Glutamatergic neuron (in vitro differentiated cells): ENCODE measurements at regions not wholly inside any gene's neighbourhood (a gene's known extent, or its start where the extent isn't known, plus 50 kb on each side); places are given as distances from the start of the nearest gene placed in this dataset.

Source experiments
- DNase-seq: peaks from one replicate; pipeline ENCODE4 v3.0.0; 2022
- H3K27ac Mint-ChIP-seq: one replicate; pipeline ENCODE4 v1.8.0; 2020; ENCODE audit warnings: mild to moderate bottlenecking, mixed read lengths, inconsistent platforms; ENCODE audit not compliant: unreplicated experiment
- H3K27me3 Mint-ChIP-seq: one replicate; pipeline ENCODE4 v1.8.0; 2020; ENCODE audit warnings: mild to moderate bottlenecking, moderate library complexity, mixed read lengths, inconsistent platforms; ENCODE audit not compliant: unreplicated experiment
- H3K36me3 Mint-ChIP-seq: one replicate; pipeline ENCODE4 v1.8.0; 2020; ENCODE audit warnings: mild to moderate bottlenecking, mixed read lengths, inconsistent platforms; ENCODE audit not compliant: unreplicated experiment
- H3K4me1 Mint-ChIP-seq: one replicate; pipeline ENCODE4 v1.8.0; 2020; ENCODE audit warnings: mild to moderate bottlenecking, low read depth, mixed read lengths, inconsistent platforms; ENCODE audit not compliant: unreplicated experiment
- H3K4me3 Mint-ChIP-seq: one replicate; pipeline ENCODE4 v1.8.0; 2020; ENCODE audit warnings: mild to moderate bottlenecking, mixed read lengths, inconsistent platforms; ENCODE audit not compliant: unreplicated experiment
- H3K9me3 Mint-ChIP-seq: one replicate; pipeline ENCODE4 v1.8.0; 2020; ENCODE audit warnings: mild to moderate bottlenecking, moderate library complexity, mixed read lengths, inconsistent platforms; ENCODE audit not compliant: unreplicated experiment
- TF ChIP-seq, protein P1 (sequence below): fragments of 200-600 bp; sonication (generic); IDR thresholded peaks from one replicate; pipeline ENCODE4 v1.5.0; 2021; ENCODE audit not compliant: partially characterized antibody, unreplicated experiment

DNA sequence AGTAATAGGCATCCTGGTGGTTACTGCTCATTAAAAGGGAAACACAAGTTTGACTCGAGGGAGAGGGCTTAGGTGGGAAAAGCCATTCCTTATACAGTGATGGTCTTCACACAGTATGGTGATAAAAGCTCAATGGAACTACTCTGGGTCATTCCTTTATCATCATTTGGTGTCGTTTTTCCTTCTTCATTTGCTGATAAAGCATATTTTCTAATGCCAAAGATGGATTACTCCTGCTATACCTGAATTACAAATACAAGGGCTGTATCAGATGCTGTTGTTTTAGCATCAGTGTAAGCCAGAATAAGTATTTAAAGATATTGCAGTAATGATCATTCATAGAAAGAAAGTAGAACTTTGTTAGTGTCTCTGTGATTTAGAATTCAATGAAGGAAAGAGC is 563.7 kb downstream of the PLCL1 start:
- Mint-ChIP-seq H3K4me1 (no peaks in the 10 kb centered on the region), H3K27ac (no peak overlapping the region), H3K9me3 (no peaks in the 10 kb centered on the region), H3K27me3 (no peaks in the 10 kb centered on the region), H3K4me3 (no peak overlapping the region), H3K36me3 (no peaks in the 10 kb centered on the region)
- TF ChIP-seq, protein P1, sequence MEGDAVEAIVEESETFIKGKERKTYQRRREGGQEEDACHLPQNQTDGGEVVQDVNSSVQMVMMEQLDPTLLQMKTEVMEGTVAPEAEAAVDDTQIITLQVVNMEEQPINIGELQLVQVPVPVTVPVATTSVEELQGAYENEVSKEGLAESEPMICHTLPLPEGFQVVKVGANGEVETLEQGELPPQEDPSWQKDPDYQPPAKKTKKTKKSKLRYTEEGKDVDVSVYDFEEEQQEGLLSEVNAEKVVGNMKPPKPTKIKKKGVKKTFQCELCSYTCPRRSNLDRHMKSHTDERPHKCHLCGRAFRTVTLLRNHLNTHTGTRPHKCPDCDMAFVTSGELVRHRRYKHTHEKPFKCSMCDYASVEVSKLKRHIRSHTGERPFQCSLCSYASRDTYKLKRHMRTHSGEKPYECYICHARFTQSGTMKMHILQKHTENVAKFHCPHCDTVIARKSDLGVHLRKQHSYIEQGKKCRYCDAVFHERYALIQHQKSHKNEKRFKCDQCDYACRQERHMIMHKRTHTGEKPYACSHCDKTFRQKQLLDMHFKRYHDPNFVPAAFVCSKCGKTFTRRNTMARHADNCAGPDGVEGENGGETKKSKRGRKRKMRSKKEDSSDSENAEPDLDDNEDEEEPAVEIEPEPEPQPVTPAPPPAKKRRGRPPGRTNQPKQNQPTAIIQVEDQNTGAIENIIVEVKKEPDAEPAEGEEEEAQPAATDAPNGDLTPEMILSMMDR = no peak
- no peak for DNase-seq

DNA sequence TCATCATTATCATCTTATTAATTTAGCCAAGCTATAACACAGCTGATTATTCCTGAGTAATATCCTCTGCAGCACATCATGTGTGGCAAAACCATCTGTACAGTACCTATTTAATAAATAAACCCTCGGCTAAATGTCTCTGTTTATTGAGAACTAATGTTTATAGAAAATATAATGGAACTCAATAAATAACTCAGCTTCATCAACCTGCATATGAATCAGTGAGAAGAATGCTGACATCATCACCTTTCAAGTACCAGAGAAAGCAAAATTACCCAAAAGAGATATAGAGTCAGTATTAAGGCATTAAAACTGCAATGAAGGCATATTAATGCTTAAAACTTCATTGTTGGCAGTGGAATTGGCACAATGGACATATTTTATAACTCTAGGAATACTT is 558.3 kb downstream of the PLCL1 start:
- no peak overlapping the region for H3K4me3 Mint-ChIP-seq
- no peaks in the 10 kb centered on the region for H3K9me3 Mint-ChIP-seq
- no peak overlapping the region for H3K27ac Mint-ChIP-seq
- TF ChIP-seq, protein P1 = no peak
- no peaks in the 10 kb centered on the region for H3K4me1 Mint-ChIP-seq
- DNase-seq = no peak
- no peaks in the 10 kb centered on the region for H3K27me3 Mint-ChIP-seq
- H3K36me3 Mint-ChIP-seq = no peaks in the 10 kb centered on the region

GRCh38 chr2:198359308-198359707 is 554.9 kb downstream of the PLCL1 start:
- DNase-seq = no peak
- Mint-ChIP-seq H3K4me1 (no peaks in the 10 kb centered on the region), H3K9me3 (no peaks in the 10 kb centered on the region), H3K27me3 (no peaks in the 10 kb centered on the region), H3K4me3 (no peak overlapping the region), H3K36me3 (no peaks in the 10 kb centered on the region), H3K27ac (no peak overlapping the region)
- TF ChIP-seq, protein P1 = no peak

- DNase-seq = no peak
- Mint-ChIP-seq H3K36me3 (no peaks in the 10 kb centered on the region), H3K27me3 (no peaks in the 10 kb centered on the region), H3K9me3 (no peaks in the 10 kb centered on the region), H3K4me3 (no peak overlapping the region), H3K27ac (no peak overlapping the region), H3K4me1 (no peaks in the 10 kb centered on the region)
- TF ChIP-seq, protein P1 = no peak
Observed at GRCh38 chr2:198356157-198356556, 551.8 kb downstream of the PLCL1 start.

- TF ChIP-seq, protein P1 = no peak
- no peaks in the 10 kb centered on the region for H3K4me1 Mint-ChIP-seq
- no peak for DNase-seq
- no peak overlapping the region for H3K27ac Mint-ChIP-seq
- H3K9me3 Mint-ChIP-seq = no peaks in the 10 kb centered on the region
- no peak overlapping the region for H3K4me3 Mint-ChIP-seq
- no peaks in the 10 kb centered on the region for H3K36me3 Mint-ChIP-seq
- no peaks in the 10 kb centered on the region for H3K27me3 Mint-ChIP-seq
Observed at GRCh38 chr2:198351647-198352046, 547.3 kb downstream of the PLCL1 start.
